Fibroblast of lung (primary cell): ENCODE measurements at regions not wholly inside any gene's neighbourhood (a gene's known extent, or its start where the extent isn't known, plus 50 kb on each side); places are given as distances from the start of the nearest gene placed in this dataset.

Source experiments
- DNase-seq, 2 donors: peaks; one replicate each; pipeline versions ENCODE4 v3.0.0 to v3.0.0-alpha.2; 2010; ENCODE audit warnings: low read depth in 2 of 2
- H2AFZ ChIP-seq: 2 replicates; pipeline ENCODE4 v1.5.1; 2012; ENCODE audit warnings: low read length, control low read depth, inconsistent platforms
- H3K27ac ChIP-seq: 2 replicates; pipeline ENCODE4 v1.5.1; 2011; ENCODE audit warnings: low read length, control low read depth; ENCODE audit not compliant: insufficient read depth
- H3K27me3 ChIP-seq: 2 replicates; pipeline ENCODE4 v1.5.1; 2011; ENCODE audit warnings: mild to moderate bottlenecking, low read length; ENCODE audit not compliant: control insufficient read depth, insufficient read depth
- H3K36me3 ChIP-seq: 2 replicates; pipeline ENCODE4 v1.5.1; 2011; ENCODE audit warnings: low read length; ENCODE audit not compliant: control insufficient read depth, insufficient read depth
- H3K4me1 ChIP-seq: 2 replicates; pipeline ENCODE4 v1.5.1; 2011; ENCODE audit warnings: low read length; ENCODE audit not compliant: control insufficient read depth, insufficient read depth; ENCODE audit errors: extremely low read depth
- H3K4me2 ChIP-seq: 2 replicates; pipeline ENCODE4 v1.5.1; 2011; ENCODE audit warnings: low read length, control low read depth; ENCODE audit not compliant: insufficient read depth; ENCODE audit errors: extremely low read depth
- H3K4me3 ChIP-seq, 4 experiments: fragments of 200-600 bp in 1 of 4; sonication (generic) in 1 of 4; replicated peaks in 1 of 4; 2 replicates each; pipeline ENCODE4 v1.5.1; 2011 to 2016; ENCODE audit warnings: low read length in 4 of 4, low read depth in 3 of 4, mild to moderate bottlenecking in 3 of 4, control low read depth in 2 of 4, inconsistent platforms in 1 of 4, mixed read lengths in 1 of 4; ENCODE audit not compliant: insufficient read depth in 1 of 4; ENCODE audit errors: control extremely low read depth in 1 of 4
- H3K79me2 ChIP-seq: 2 replicates; pipeline ENCODE4 v1.5.1; 2012; ENCODE audit warnings: mild to moderate bottlenecking, low read length, inconsistent platforms; ENCODE audit not compliant: control insufficient read depth, insufficient read depth
- H3K9ac ChIP-seq: 2 replicates; pipeline ENCODE4 v1.5.1; 2011; ENCODE audit warnings: mild to moderate bottlenecking, low read length, control low read depth; ENCODE audit not compliant: insufficient read depth
- H3K9me3 ChIP-seq: 2 replicates; pipeline ENCODE4 v1.5.1; 2012; ENCODE audit warnings: low read depth, low read length; ENCODE audit not compliant: control insufficient read depth, insufficient read depth
- H4K20me1 ChIP-seq: 2 replicates; pipeline ENCODE4 v1.5.1; 2011; ENCODE audit warnings: low read length; ENCODE audit not compliant: control insufficient read depth, insufficient read depth; ENCODE audit errors: extremely low read depth
- EZH2 ChIP-seq: IDR thresholded peaks from 2 replicates; pipeline ENCODE4 v1.5.1; 2012; ENCODE audit warnings: low read length, control low read depth, mild to moderate bottlenecking; ENCODE audit errors: missing control alignments
- TF ChIP-seq, protein P1 (sequence below), 2 donors: IDR thresholded peaks in 1 of 2; conservative IDR thresholded peaks in 1 of 2; 1 replicate in 1 of 2; 2 replicates in 1 of 2; pipeline ENCODE4 v1.5.1; 2011 to 2012; ENCODE audit warnings: low read length in 2 of 2, control low read depth in 1 of 2, inconsistent platforms in 1 of 2, low read depth in 1 of 2, mild to moderate bottlenecking in 1 of 2

DNA sequence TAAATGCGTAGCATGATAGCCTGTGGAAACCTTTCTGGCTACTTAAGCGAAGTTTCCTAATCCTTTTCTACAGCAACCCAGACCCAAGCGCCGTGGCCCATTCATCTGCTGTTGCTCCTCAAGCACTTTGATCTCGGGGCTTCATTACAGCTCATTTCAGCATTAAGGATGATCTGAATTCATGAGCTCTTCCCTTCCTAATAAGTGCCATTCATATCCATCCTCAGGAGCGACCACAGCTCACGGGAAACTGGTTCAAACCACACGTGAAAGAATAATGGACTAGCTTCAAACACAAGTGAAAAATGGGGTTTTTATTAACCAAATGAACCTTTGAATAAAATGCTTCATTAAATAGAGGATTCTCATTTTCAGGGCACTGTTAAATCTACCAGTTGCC is 202.6 kb upstream of the LEF1 start:
- H3K4me3 ChIP-seq: no peak overlapping the region
- no peak for DNase-seq
- H3K36me3 ChIP-seq: no peaks in the 10 kb centered on the region
- no peak overlapping the region for H3K27ac ChIP-seq
- TF ChIP-seq, protein P1, sequence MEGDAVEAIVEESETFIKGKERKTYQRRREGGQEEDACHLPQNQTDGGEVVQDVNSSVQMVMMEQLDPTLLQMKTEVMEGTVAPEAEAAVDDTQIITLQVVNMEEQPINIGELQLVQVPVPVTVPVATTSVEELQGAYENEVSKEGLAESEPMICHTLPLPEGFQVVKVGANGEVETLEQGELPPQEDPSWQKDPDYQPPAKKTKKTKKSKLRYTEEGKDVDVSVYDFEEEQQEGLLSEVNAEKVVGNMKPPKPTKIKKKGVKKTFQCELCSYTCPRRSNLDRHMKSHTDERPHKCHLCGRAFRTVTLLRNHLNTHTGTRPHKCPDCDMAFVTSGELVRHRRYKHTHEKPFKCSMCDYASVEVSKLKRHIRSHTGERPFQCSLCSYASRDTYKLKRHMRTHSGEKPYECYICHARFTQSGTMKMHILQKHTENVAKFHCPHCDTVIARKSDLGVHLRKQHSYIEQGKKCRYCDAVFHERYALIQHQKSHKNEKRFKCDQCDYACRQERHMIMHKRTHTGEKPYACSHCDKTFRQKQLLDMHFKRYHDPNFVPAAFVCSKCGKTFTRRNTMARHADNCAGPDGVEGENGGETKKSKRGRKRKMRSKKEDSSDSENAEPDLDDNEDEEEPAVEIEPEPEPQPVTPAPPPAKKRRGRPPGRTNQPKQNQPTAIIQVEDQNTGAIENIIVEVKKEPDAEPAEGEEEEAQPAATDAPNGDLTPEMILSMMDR (conservative IDR thresholded peaks at IDR 0.05 in 1 of 2, IDR thresholded peaks at IDR 0.05 in 1 of 2; ENCODE audit: low read depth in 1 of 2, low read length in 2 of 2): no peak
- TF ChIP-seq EZH2: no peak
- H3K4me1 ChIP-seq: no peaks in the 10 kb centered on the region
- H3K9me3 ChIP-seq: no peaks in the 10 kb centered on the region
- H3K9ac ChIP-seq: no peak overlapping the region
- H2AFZ ChIP-seq: no peak overlapping the region
- H3K4me2 ChIP-seq: no peak overlapping the region
- H3K79me2 ChIP-seq: no peaks in the 10 kb centered on the region
- no peaks in the 10 kb centered on the region for H3K27me3 ChIP-seq
- H4K20me1 ChIP-seq: no peaks in the 10 kb centered on the region

DNA sequence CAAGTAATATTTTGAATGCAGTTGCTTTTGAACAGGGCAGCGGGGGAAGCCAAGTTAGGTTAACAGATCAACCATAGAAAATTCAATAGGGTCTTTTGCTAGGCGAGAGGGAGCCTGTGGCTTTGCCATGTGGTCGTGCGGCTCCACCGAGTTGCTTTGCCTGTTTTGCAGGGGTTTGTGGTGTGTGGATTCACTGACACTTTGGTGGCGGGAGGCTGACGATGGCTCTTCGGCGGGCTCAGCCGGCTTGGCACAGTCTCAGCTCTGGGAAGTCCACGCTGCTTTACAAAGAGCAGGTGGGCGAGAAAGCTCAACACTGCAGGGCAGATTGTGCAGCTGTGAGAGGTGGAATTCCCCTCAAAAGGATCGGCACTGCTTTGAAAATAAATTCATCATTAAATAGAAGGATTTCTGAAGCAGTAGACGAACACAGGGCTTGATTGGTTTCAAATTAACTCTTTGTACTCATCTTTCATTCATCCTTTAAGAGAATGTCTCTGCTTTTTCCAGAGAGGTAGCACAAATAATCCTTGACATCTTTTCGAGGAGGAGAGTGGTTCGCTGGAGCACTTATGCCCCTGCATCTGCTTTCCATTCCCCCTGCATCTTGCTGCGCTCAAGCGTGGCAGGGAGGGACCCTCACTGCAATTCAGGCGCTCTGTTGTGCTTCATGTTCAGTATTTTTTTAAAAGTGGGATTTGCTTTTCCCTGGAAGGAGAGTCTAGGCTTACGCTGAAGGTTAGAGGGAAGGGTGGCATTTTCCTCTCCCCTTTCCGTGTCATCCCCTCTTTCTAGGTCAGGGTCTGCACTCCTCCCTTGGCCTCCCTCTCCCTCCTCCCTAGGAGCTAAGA is 201.8 kb upstream of the LEF1 start:
- H3K4me2 ChIP-seq: no peak overlapping the region

DNA sequence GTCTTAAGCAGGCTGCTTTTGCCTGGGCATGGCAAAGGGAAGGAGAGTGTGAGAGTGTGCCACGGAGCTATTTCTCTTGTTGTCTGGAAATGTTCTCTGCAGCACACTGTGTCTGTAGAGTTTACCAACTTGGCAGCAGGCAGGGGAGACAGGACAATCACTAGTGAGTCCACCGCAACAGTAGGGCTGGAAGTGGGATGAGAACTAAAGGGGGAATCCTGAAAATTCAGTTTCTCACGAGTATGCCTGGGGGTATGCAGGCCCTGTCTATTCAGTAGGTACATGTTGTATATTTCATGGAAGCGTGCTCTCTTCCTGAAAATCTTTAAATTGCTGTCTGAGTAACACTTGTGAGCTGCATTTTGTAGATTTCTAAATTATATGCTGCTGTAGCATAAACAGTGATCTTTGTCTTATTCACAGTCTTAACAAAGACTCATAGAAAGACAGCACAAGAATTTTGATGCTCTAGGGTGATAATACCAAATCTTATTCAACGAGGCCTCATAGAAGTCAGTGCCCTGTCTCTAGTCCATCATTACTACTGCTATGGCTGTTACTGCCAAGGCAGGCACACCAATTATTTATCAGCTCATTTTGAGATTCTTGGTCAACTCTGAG is 200.4 kb upstream of the LEF1 start:
- no peaks in the 10 kb centered on the region for H4K20me1 ChIP-seq
- no peak overlapping the region for H3K9ac ChIP-seq
- TF ChIP-seq, protein P1 (conservative IDR thresholded peaks at IDR 0.05 in 1 of 2, IDR thresholded peaks at IDR 0.05 in 1 of 2; ENCODE audit: low read depth in 1 of 2, low read length in 2 of 2): no peak
- no peak for TF ChIP-seq EZH2
- no peak for DNase-seq
- H3K27me3 ChIP-seq: no peaks in the 10 kb centered on the region
- no peak overlapping the region for H2AFZ ChIP-seq
- H3K27ac ChIP-seq: no peak overlapping the region
- H3K36me3 ChIP-seq: no peaks in the 10 kb centered on the region
- no peaks in the 10 kb centered on the region for H3K79me2 ChIP-seq
- no peak overlapping the region for H3K4me2 ChIP-seq
- no peaks in the 10 kb centered on the region for H3K4me1 ChIP-seq
- H3K4me3 ChIP-seq: no peak overlapping the region
- no peaks in the 10 kb centered on the region for H3K9me3 ChIP-seq

More for the DNA sequence above, 201.8 kb upstream of the LEF1 start:
- Histone ChIP-seq H3K9ac (no peak overlapping the region), H3K9me3 (no peaks in the 10 kb centered on the region), H3K4me3 (no peak overlapping the region), H4K20me1 (no peaks in the 10 kb centered on the region), H3K36me3 (no peaks in the 10 kb centered on the region), H3K79me2 (no peaks in the 10 kb centered on the region), H2AFZ (no peak overlapping the region), H3K27ac (no peak overlapping the region), H3K4me1 (no peaks in the 10 kb centered on the region), H3K27me3 (no peaks in the 10 kb centered on the region)
- no peak for DNase-seq
- TF ChIP-seq EZH2: no peak
- TF ChIP-seq, protein P1 (conservative IDR thresholded peaks at IDR 0.05 in 1 of 2, IDR thresholded peaks at IDR 0.05 in 1 of 2; ENCODE audit: low read depth in 1 of 2, low read length in 2 of 2): no peak
